SK-N-SH (cell line): ENCODE measurements at regions not wholly inside any gene's neighbourhood (a gene's known extent, or its start where the extent isn't known, plus 50 kb on each side); places are given as distances from the start of the nearest gene placed in this dataset.

Source experiments
- CTCF ChIA-PET: fragments of 300-600, 350-600 bp; formaldehyde crosslinking; extraction: SDS; loops from one replicate; lab custom pipeline; 2021; lab: Yijun Ruan, JAX
- POLR2A ChIA-PET: fragments of 350-600 bp; sonication (Branson Sonifier 250); formaldehyde crosslinking; extraction: SDS; loops from one replicate; lab custom pipeline; 2020; ENCODE audit warnings: antibody characterized with exemption, inconsistent platforms; lab: Yijun Ruan, JAX
- DNase-seq: peaks from one replicate; pipeline ENCODE4 v3.0.0; 2012
- H2AFZ ChIP-seq: fragments of 200-600 bp; sonication (generic); 2 replicates; pipeline ENCODE4 v1.8.1; 2016; ENCODE audit warnings: antibody characterized with exemption, mild to moderate bottlenecking, low read depth
- H3F3A ChIP-seq: fragments of 200-600 bp; sonication (generic); replicated peaks from 2 replicates; pipeline ENCODE3; 2016; ENCODE audit warnings: antibody characterized with exemption, mild to moderate bottlenecking; ENCODE audit not compliant: insufficient read depth
- H3K27ac ChIP-seq, 2 experiments: fragments of 200-500 bp in 1 of 2; fragments of 200-600 bp in 1 of 2; sonication (Bioruptor generic) in 1 of 2; sonication (generic), shearing (Covaris generic) in 1 of 2; 2 replicates each; pipeline versions ENCODE4 v1.5.1 to v1.6.1; 2014 to 2016; ENCODE audit warnings: low read depth in 2 of 2, inconsistent platforms in 1 of 2, low read length in 1 of 2, mild to moderate bottlenecking in 1 of 2, mixed read lengths in 1 of 2
- H3K27me3 ChIP-seq: fragments of 200-600 bp; sonication (generic), shearing (Covaris generic); 2 replicates; pipeline ENCODE4 v1.6.1; 2016; ENCODE audit warnings: mixed run types; ENCODE audit not compliant: insufficient read depth
- H3K36me3 ChIP-seq, 2 experiments: fragments of 200-500 bp in 1 of 2; fragments of 200-600 bp in 1 of 2; sonication (Bioruptor generic) in 1 of 2; sonication (generic) in 1 of 2; replicated peaks in 1 of 2; 2 replicates each; pipeline versions ENCODE3 to v1.5.1; 2014 to 2016; ENCODE audit warnings: low read length in 1 of 2, mild to moderate bottlenecking in 1 of 2; ENCODE audit not compliant: insufficient read depth in 2 of 2, control insufficient read depth in 1 of 2
- H3K4me1 ChIP-seq, 2 experiments: fragments of 200-500 bp in 1 of 2; fragments of 200-600 bp in 1 of 2; sonication (Bioruptor generic) in 1 of 2; sonication (generic), shearing (Covaris generic) in 1 of 2; 2 replicates each; pipeline versions ENCODE4 v1.5.1 to v1.6.1; 2014 to 2016; ENCODE audit warnings: low read depth in 1 of 2, low read length in 1 of 2, mixed run types in 1 of 2; ENCODE audit not compliant: insufficient read depth in 2 of 2, control insufficient read depth in 1 of 2
- H3K4me2 ChIP-seq: fragments of 200-600 bp; sonication (generic), shearing (Covaris generic); 2 replicates; pipeline ENCODE4 v1.6.1; 2017; ENCODE audit warnings: mixed run types
- H3K4me3 ChIP-seq, 2 experiments: fragments of 200-500 bp in 1 of 2; fragments of 200-600 bp in 1 of 2; sonication (Bioruptor generic) in 1 of 2; sonication (generic), shearing (Covaris generic) in 1 of 2; 2 replicates each; pipeline versions ENCODE4 v1.5.1 to v1.8.1; 2014 to 2016; ENCODE audit warnings: low read depth in 2 of 2, inconsistent platforms in 1 of 2, low read length in 1 of 2, mild to moderate bottlenecking in 1 of 2, mixed read lengths in 1 of 2, moderate library complexity in 1 of 2
- H3K79me2 ChIP-seq: fragments of 200-600 bp; sonication (generic); 2 replicates; pipeline ENCODE4 v1.8.1; 2017; ENCODE audit warnings: mild to moderate bottlenecking; ENCODE audit not compliant: insufficient read depth
- H3K9ac ChIP-seq: fragments of 200-600 bp; sonication (generic); 2 replicates; pipeline ENCODE4 v1.6.1; 2017; ENCODE audit warnings: mixed run types
- H3K9me2 ChIP-seq: fragments of 200-600 bp; sonication (generic); 2 replicates; pipeline ENCODE4 v1.6.1; 2017; ENCODE audit warnings: mixed run types
- H3K9me3 ChIP-seq: fragments of 200-600 bp; sonication (generic); 2 replicates; pipeline ENCODE4 v1.6.1; 2017; ENCODE audit warnings: mixed run types, mild to moderate bottlenecking, moderate library complexity
- H4K20me1 ChIP-seq: fragments of 200-600 bp; sonication (generic); 2 replicates; pipeline ENCODE4 v1.6.1; 2017; ENCODE audit warnings: mild to moderate bottlenecking, mixed run types; ENCODE audit not compliant: insufficient read depth
- CHD2 ChIP-seq: fragments of 150-350 bp; IDR thresholded peaks from 2 replicates; pipeline ENCODE4 v1.6.1; 2018; ENCODE audit warnings: low read length; ENCODE audit not compliant: partially characterized antibody
- ELF1 ChIP-seq: IDR thresholded peaks from 2 replicates; pipeline ENCODE4 v1.4.0; 2012
- FOSL2 ChIP-seq: IDR thresholded peaks from 2 replicates; pipeline ENCODE4 v1.4.0; 2012; ENCODE audit warnings: low read depth, mild to moderate bottlenecking, moderate library complexity, borderline replicate concordance
- FOXM1 ChIP-seq: IDR thresholded peaks from 2 replicates; pipeline ENCODE4 v1.4.0; 2012; ENCODE audit warnings: low read depth, mild to moderate bottlenecking
- GATA2 ChIP-seq: sonication (generic); formaldehyde crosslinking; IDR thresholded peaks from 2 replicates; pipeline ENCODE4 v1.5.0; 2020; ENCODE audit warnings: mild to moderate bottlenecking, missing genetic modification reagents
- JUND ChIP-seq: IDR thresholded peaks from 2 replicates; pipeline ENCODE4 v1.4.0; 2012
- MEF2A ChIP-seq: IDR thresholded peaks from 2 replicates; pipeline ENCODE4 v1.4.0; 2012; ENCODE audit warnings: low read depth, borderline replicate concordance
- NRF1 ChIP-seq: IDR thresholded peaks from 2 replicates; pipeline ENCODE4 v1.6.1; 2012; ENCODE audit warnings: low read depth, mild to moderate bottlenecking, low read length
- POLR2AphosphoS5 ChIP-seq: IDR thresholded peaks from 2 replicates; pipeline ENCODE4 v1.6.1; 2012; ENCODE audit warnings: low read depth, low read length
- RAD21 ChIP-seq: IDR thresholded peaks from 2 replicates; pipeline ENCODE4 v1.6.1; 2012; ENCODE audit warnings: mild to moderate bottlenecking, low read length
- RCOR1 ChIP-seq: fragments of 150-350 bp; IDR thresholded peaks from 2 replicates; pipeline ENCODE4 v1.6.1; 2017; ENCODE audit warnings: antibody characterized with exemption, low read length
- REST ChIP-seq: IDR thresholded peaks from 2 replicates; pipeline ENCODE4 v1.6.1; 2012; ENCODE audit warnings: mild to moderate bottlenecking, low read depth, low read length, moderate library complexity
- RFX5 ChIP-seq: IDR thresholded peaks from 2 replicates; pipeline ENCODE4 v1.6.1; 2012; ENCODE audit warnings: mild to moderate bottlenecking, improper control_type of control experiment, low read length
- RXRA ChIP-seq: IDR thresholded peaks from 2 replicates; pipeline ENCODE4 v1.4.0; 2012; ENCODE audit warnings: low read depth, mild to moderate bottlenecking, borderline replicate concordance
- SIN3A ChIP-seq: IDR thresholded peaks from 2 replicates; pipeline ENCODE4 v1.6.1; 2012; ENCODE audit warnings: low read depth, mild to moderate bottlenecking, low read length, moderate library complexity, borderline replicate concordance
- SMC3 ChIP-seq: IDR thresholded peaks from 2 replicates; pipeline ENCODE4 v1.6.1; 2012; ENCODE audit warnings: low read depth, low read length, improper control_type of control experiment
- TAF1 ChIP-seq: IDR thresholded peaks from 2 replicates; pipeline ENCODE4 v1.6.1; 2012; ENCODE audit warnings: low read depth, mild to moderate bottlenecking, low read length, moderate library complexity, borderline replicate concordance
- TCF12 ChIP-seq: IDR thresholded peaks from 2 replicates; pipeline ENCODE4 v1.4.0; 2012
- TEAD4 ChIP-seq: IDR thresholded peaks from 2 replicates; pipeline ENCODE4 v1.4.0; 2012; ENCODE audit warnings: mild to moderate bottlenecking, borderline replicate concordance; ENCODE audit not compliant: insufficient read depth
- YY1 ChIP-seq: IDR thresholded peaks from 2 replicates; pipeline ENCODE4 v1.4.0; 2012; ENCODE audit warnings: low read depth, mild to moderate bottlenecking
- WGBS: methylation state at CpG from one replicate; pipeline ENCODE4 v1.1.6; 2017; ENCODE audit warnings: low lambda C conversion rate; 5-methylcytosine and 5-hydroxymethylcytosine counted together
- TF ChIP-seq, protein P1 (sequence below): IDR thresholded peaks from 2 replicates; pipeline ENCODE4 v1.4.0; 2012; ENCODE audit warnings: low read depth
- TF ChIP-seq, protein P2 (sequence below): IDR thresholded peaks from 2 replicates; pipeline ENCODE4 v1.4.0; 2012; ENCODE audit warnings: low read depth, borderline replicate concordance

GRCh38 chr10:130512936-130513335 lies 376.7 kb downstream of the GLRX3 start:
- Histone ChIP-seq H3K9me2 (no peaks in the 10 kb centered on the region), H4K20me1 (no peaks in the 10 kb centered on the region), H3K9me3 (no peaks in the 10 kb centered on the region), H3K4me2 (no peak overlapping the region), H3K9ac (no peak overlapping the region), H3K36me3 (no peaks in the 10 kb centered on the region), H3K4me3 (no peak overlapping the region), H3K27ac (no peak overlapping the region), H3K79me2 (no peaks in the 10 kb centered on the region), H2AFZ (no peak overlapping the region), H3F3A (no peaks in the 10 kb centered on the region), H3K27me3 (no peaks in the 10 kb centered on the region), H3K4me1 (no peaks in the 10 kb centered on the region)
- ChIA-PET POLR2A (no interaction called here), CTCF (no interaction called here)
- no CpG with 5 or more reads among the region's 1 CpG for WGBS
- TF ChIP-seq SIN3A: no peak
- no peak for TF ChIP-seq POLR2AphosphoS5
- TF ChIP-seq REST: no peak
- TF ChIP-seq GATA2 (CRISPR knock-in tag): no peak
- TF ChIP-seq TCF12: no peak
- no peak for TF ChIP-seq ELF1
- TF ChIP-seq TEAD4: no peak
- TF ChIP-seq RCOR1: no peak
- no peak for TF ChIP-seq FOXM1
- TF ChIP-seq RXRA: no peak
- no peak for TF ChIP-seq CHD2
- no peak for TF ChIP-seq NRF1
- TF ChIP-seq JUND: no peak
- TF ChIP-seq YY1: no peak
- TF ChIP-seq FOSL2: no peak
- no peak for DNase-seq

DNA sequence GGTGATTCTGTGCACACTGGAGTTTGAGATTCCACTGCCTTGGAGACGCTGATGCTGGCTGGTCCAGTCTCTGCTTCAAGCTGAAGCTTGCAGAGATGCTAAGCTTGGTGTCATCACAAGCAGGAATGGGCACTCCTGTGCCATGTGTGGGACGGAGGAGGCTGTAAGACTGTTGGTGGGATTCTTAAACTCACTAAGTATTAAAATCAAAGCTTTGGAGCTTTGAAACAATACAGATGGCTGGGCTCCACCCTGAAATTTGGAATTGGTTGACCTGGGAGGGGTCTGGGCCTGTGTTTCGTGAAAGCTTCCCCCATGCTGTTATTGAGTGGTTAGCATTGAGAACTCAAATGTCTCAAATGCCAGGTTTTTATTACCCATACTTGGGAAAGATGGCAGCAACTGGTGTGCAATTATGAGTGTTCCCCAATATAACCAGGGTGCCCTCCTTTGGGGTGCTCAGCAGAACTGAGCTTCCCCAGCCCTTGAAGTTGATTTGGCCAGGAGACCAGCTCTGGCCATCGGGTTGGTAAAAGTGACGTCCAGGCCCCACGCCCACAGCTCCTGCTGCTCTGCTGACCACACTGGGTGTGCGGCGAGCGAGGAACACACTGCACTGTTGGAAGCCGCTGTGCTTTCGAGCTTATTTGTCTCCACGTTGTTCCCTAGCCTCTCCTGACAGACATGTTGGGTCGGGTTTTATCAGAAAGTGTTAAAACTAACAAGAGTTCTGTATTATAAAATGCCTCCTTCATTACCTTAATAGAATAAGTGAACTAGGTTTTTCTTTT lies 377.7 kb downstream of the GLRX3 start:
- WGBS: 13% methylated on average over 7 of the region's 13 CpGs
- no peaks in the 10 kb centered on the region for H3K9me3 ChIP-seq
- CTCF ChIA-PET: no interaction called here

More for the DNA sequence above, 377.7 kb downstream of the GLRX3 start:
- DNase-seq: no peak
- Histone ChIP-seq H3F3A (no peaks in the 10 kb centered on the region), H3K9me2 (no peaks in the 10 kb centered on the region), H3K27me3 (no peaks in the 10 kb centered on the region), H3K4me2 (no peak overlapping the region), H2AFZ (no peak overlapping the region), H3K36me3 (no peaks in the 10 kb centered on the region), H4K20me1 (no peaks in the 10 kb centered on the region)
- no peak for TF ChIP-seq MEF2A
- TF ChIP-seq, protein P1, sequence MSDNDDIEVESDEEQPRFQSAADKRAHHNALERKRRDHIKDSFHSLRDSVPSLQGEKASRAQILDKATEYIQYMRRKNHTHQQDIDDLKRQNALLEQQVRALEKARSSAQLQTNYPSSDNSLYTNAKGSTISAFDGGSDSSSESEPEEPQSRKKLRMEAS: no peak
- TF ChIP-seq, protein P2, sequence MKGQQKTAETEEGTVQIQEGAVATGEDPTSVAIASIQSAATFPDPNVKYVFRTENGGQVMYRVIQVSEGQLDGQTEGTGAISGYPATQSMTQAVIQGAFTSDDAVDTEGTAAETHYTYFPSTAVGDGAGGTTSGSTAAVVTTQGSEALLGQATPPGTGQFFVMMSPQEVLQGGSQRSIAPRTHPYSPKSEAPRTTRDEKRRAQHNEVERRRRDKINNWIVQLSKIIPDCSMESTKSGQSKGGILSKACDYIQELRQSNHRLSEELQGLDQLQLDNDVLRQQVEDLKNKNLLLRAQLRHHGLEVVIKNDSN: no peak
- no peak for TF ChIP-seq SMC3
- TF ChIP-seq GATA2 (CRISPR knock-in tag): no peak
- no peak for TF ChIP-seq TCF12
- TF ChIP-seq FOXM1: no peak
- no peak for TF ChIP-seq TAF1
- no peak for TF ChIP-seq RFX5
- TF ChIP-seq RAD21: no peak
- TF ChIP-seq, all 33 proteins: peak for 0
- Histone ChIP-seq H3K9ac (no peak overlapping the region), H3K79me2 (no peaks in the 10 kb centered on the region), H3K27ac (no peak overlapping the region), H3K4me1 (no peaks in the 10 kb centered on the region), H3K4me3 (no peak overlapping the region)
- POLR2A ChIA-PET: no interaction called here
